ENCODE measurements at regions not wholly inside any gene's neighbourhood (a gene's known extent, or its start where the extent isn't known, plus 50 kb on each side); places are given as distances from the start of the nearest gene placed in this dataset.

GRCh38 chr9:91029650-91030361 lies 228.2 kb downstream of the SYK start:
- TF ChIP-seq CTCF (IDR thresholded peaks at IDR 0.05) (no peak), POLR2AphosphoS5 (IDR thresholded peaks at IDR 0.05) (no peak), POLR2A (IDR thresholded peaks at IDR 0.05) (no peak)

All from breast epithelium (tissue), 3 donors.